Left hindlimb (tissue), 1 donor: ENCODE measurements at regions not wholly inside any gene's neighbourhood (a gene's known extent, or its start where the extent isn't known, plus 50 kb on each side); places are given as distances from the start of the nearest gene placed in this dataset.
"Not testable (repeated sequence)": the region's sequence is repeated elsewhere in the genome, so short reads cannot be mapped to it uniquely, and the experiment has no call there.

ENCODE experiments used
- DNase-seq: peaks from one replicate; pipeline ENCODE4 v3.0.0-alpha.2; 2018

GRCh38 chr3:124617177-124617576 is 113.1 kb upstream of the UMPS start:
- no peak for DNase-seq

DNA sequence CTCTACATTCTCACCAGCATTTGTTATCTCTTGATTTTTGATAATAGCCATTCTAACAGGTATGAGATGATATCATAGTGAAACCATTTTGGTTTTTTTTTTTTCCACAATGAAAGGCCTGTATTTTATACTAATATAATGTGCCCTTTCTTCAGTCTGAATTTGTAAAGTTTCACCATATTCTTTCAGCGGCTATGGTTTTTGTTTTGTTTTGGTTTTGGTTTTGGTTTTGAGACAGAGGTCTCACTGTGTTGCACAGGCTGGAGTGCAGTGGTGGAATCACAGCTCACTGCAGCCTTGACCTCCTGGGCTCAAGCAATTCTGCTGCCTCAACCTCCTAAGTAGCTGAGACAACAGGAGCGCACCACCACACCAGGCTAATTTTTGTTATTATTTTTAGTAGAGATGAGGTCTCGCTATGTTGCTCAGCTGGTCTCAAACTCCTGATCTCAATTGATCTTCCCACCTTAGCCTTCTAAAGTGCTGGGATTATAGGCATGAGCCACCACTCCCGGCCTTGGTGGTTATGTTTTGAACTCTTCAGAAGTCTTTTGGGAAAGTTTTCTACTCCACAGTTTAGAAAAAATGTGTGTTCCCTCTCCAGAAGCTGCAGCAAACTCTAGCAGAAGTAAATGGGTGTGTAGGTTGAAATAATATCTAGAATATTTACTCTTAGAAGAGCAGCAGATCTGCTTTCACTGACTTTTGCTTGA is 110.2 kb upstream of the UMPS start:
- DNase-seq: no peak

GRCh38 chr3:124620600-124621063 is 109.6 kb upstream of the UMPS start:
- no peak for DNase-seq

DNA sequence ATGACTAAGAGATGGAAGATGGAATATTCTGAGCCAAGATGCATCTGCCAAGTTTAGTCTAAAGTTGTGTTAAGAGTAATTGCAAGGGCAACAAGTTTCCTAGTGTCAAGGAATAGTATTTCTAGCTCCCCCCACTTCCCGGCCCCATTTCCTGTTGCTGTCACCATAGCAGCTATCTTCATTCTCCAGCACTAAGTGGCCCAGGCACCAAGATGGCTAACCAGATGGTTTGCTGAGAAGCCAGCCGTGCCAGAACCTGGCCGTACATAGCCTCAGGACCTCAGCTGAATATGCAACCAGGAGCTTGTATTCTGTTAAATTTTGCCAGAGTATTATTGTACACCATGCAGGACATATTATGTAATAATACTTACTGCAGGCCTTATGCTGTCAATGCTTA is 108.8 kb upstream of the UMPS start:
- no peak for DNase-seq

GRCh38 chr3:124625074-124625473 is 105.2 kb upstream of the UMPS start:
- no peak for DNase-seq

- no peak for DNase-seq
Measured at GRCh38 chr3:124627501-124627908, 102.7 kb upstream of the UMPS start.

DNA sequence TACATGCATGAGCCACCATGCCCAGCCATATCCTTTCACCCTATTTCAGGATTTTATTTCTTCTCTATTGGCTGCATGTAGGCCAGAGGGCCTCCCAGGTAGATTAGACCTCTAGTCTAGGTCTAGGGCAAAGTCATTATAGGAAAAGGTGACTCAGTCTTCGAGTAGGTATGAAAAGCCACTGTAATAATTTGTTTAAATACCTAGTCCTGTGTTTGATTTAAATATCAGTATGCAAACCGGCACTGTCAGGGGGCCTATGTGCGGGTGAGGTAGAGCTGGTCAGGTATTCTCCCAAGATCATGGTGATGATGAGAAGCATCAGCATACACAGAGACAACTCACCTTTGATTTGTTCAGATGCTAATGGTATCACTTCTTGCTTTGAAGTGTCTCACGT is 101.4 kb upstream of the UMPS start:
- DNase-seq: no peak

- no peak for DNase-seq
Measured at GRCh38 chr3:124629497-124629896, 100.8 kb upstream of the UMPS start.

DNA sequence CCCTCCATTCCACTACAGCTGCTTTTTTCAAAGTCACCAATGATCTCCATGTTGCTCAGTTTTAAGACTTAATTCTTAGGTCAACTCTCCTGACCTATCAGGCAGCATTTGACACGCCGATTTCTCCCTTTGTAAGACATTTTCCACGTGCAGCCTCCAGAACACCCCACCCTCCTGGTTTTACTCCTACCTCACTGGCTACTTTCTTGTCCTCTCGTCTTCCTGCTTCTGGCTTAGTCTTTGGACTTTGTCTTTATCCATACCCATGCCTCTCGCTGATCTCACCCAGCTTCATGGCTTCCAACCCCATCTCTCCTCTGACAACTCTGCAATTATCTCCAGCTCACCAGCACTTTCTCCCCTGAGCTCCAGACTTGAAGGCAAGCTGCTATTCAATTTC is 99.3 kb upstream of the UMPS start:
- DNase-seq: no peak

GRCh38 chr3:124631727-124632126 is 98.5 kb upstream of the UMPS start:
- DNase-seq: no peak

GRCh38 chr3:124632566-124633140 is 97.6 kb upstream of the UMPS start:
- no peak for DNase-seq

DNA sequence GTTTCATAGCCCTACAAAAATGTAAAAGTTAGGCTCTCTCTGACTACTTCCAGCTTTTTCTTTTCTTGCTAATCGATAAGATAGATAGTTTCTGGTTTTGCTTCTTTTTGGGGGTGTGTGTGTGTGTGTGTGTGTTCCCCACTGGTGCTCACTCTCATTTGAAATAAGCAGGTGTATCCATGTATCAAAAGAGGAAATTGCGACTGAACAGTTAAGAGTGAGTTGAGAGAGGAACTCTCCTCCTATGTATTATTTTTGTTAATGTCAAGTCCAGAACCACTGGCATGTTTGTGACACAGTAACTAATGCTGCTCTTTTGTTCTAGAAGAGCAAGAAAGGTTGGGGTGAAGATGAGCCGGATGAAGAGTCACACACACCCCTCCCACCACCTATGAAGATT is 96.7 kb upstream of the UMPS start:
- no peak for DNase-seq

- no peak for DNase-seq
Measured at GRCh38 chr3:124634210-124635168, 95.8 kb upstream of the UMPS start.

DNA sequence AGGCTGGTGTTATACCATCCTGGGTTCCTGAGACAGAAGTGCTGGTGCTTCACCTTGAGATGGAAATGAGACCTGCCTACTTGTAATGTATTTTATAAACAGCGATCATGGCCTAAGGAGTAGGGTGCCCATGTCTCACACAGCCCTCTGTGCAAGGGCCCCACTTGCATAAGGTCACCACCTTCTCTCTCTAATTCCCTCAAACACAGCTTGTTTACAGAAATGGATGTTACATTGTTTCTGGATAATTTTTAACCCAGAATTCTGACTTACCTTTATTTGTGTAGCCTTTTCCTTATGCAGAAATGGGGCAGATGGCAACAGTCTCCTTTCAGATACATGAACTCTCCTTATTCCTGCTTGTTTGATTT is 95.1 kb upstream of the UMPS start:
- no peak for DNase-seq

GRCh38 chr3:124636101-124636862 is 94.0 kb upstream of the UMPS start:
- DNase-seq: no peak

GRCh38 chr3:124636863-124637296 is 93.4 kb upstream of the UMPS start:
- DNase-seq: no peak

- no peak for DNase-seq
Measured at GRCh38 chr3:124639406-124640237, 90.6 kb upstream of the UMPS start.

DNA sequence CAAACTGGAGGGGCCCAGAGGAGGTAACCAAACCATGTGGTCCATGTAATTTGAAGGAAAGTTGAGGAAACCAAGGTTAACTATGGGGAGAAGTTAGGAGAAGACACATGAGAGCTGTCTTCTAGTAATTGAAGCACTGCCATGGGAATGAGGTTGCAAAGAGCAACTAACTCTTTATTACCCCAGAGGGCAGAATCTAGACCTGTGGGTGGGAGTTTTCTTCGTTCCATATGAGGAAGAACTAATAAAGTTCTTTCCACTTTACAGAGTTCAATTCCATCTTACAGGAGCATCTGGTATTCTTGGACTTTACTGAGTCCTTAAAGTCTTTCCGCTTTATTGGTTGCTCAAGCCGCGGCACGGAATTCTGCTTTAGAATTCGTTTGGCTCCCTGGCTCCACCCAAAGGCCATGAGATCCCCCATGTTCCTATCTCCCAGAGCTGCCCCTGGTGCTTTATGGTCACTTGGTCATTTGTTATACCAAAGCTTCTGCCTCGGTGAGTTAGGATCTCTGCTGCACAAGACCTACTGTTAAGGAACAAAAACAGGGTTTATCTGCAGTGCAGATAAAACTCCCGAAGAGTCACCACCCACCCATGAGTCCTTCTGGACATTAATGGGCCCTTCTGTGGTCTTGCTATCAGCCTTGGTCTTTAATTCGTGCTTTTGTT is 89.5 kb upstream of the UMPS start:
- DNase-seq: no peak

- DNase-seq: no peak
Measured at GRCh38 chr3:124643453-124643852, 86.8 kb upstream of the UMPS start.

DNA sequence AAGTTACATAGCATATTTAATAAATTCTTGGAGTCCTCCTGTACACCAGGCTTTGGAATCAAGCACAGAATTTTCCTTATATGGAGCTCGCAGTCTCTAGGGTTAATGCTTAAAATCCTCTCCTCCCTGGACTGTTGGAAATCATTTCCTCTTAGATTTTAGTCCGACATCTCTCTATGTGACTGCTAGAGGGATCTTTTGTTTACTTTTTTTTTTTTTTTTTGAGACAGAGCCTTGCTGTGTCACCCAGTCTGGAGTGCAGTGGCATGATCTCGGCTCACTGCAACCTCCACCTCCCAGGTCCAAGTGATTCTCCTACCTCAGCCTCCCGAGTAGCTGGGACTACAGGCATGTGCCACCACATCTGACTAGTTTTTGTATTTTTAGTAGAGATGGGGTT is 84.1 kb upstream of the UMPS start:
- DNase-seq: not testable (repeated sequence)

GRCh38 chr3:124648551-124648950 is 81.7 kb upstream of the UMPS start:
- DNase-seq: no peak
